ENCODE measurements at regions not wholly inside any gene's neighbourhood (a gene's known extent, or its start where the extent isn't known, plus 50 kb on each side); places are given as distances from the start of the nearest gene placed in this dataset.

DNA sequence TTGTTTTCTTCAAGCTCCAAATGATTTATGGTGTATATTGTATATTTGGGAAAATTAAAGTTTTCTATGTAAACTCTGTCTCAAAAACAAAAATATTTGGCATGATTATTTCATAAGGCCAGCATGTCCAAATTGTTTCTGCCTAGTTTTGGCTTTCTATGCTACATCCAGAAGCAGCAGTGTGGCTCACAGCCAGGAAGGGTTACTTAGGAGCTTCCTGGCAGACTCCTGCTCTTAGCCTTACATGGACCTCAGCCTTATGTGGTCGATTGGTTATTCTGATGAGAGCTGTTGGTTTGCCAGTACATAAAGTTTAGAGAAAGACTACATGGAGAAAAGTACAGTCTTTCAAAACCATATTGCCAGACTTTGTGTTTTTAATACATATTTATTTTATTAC lies 297.7 kb upstream of the FAT3 start:
- DNase-seq (ENCODE audit: low read depth), result no peak
- no peak overlapping the region for H3K4me3 ChIP-seq (ENCODE audit: low read depth, low read length)
- TF ChIP-seq, protein P1, sequence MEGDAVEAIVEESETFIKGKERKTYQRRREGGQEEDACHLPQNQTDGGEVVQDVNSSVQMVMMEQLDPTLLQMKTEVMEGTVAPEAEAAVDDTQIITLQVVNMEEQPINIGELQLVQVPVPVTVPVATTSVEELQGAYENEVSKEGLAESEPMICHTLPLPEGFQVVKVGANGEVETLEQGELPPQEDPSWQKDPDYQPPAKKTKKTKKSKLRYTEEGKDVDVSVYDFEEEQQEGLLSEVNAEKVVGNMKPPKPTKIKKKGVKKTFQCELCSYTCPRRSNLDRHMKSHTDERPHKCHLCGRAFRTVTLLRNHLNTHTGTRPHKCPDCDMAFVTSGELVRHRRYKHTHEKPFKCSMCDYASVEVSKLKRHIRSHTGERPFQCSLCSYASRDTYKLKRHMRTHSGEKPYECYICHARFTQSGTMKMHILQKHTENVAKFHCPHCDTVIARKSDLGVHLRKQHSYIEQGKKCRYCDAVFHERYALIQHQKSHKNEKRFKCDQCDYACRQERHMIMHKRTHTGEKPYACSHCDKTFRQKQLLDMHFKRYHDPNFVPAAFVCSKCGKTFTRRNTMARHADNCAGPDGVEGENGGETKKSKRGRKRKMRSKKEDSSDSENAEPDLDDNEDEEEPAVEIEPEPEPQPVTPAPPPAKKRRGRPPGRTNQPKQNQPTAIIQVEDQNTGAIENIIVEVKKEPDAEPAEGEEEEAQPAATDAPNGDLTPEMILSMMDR (conservative IDR thresholded peaks at IDR 0.05; ENCODE audit: low read depth, low read length), result no peak

DNA sequence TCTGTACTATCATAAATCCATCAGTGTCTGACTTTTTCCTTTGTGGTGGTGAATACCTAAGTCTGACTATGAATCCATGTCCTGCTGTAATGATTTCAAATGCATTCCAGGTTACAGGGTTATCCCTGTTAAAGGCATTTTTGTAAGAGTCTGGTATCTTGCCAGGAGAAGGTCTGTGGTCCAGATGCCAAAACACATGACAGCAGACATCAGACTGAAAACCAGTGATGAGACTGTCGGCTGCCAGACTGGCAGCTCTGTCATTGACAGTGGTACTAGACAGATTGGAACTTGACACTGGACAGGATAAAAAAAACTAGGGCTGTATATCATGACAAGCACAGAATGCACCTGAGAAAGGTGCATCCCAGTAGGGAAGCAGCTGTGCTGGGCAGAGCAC lies 301.8 kb upstream of the FAT3 start:
- no peak overlapping the region for H3K4me3 ChIP-seq (ENCODE audit: low read depth, low read length)
- no peak for DNase-seq (ENCODE audit: low read depth)
- TF ChIP-seq, protein P1 (conservative IDR thresholded peaks at IDR 0.05; ENCODE audit: low read depth, low read length), result no peak

- TF ChIP-seq, protein P1 (conservative IDR thresholded peaks at IDR 0.05; ENCODE audit: low read depth, low read length), result no peak
- H3K4me3 ChIP-seq (ENCODE audit: low read depth, low read length), result no peak overlapping the region
- no peak for DNase-seq (ENCODE audit: low read depth)
These were observed 302.6 kb upstream of the FAT3 start for GRCh38 chr11:91921974-91922373.

- no peak for DNase-seq (ENCODE audit: low read depth)
- H3K4me3 ChIP-seq (ENCODE audit: low read depth, low read length), result no peak overlapping the region
- TF ChIP-seq, protein P1 (conservative IDR thresholded peaks at IDR 0.05; ENCODE audit: low read depth, low read length), result no peak
These were observed 311.2 kb upstream of the FAT3 start for GRCh38 chr11:91913407-91913806.

- H3K4me3 ChIP-seq (ENCODE audit: low read depth, low read length), result no peak overlapping the region
These were observed 312.3 kb upstream of the FAT3 start for GRCh38 chr11:91912322-91912721.

DNA sequence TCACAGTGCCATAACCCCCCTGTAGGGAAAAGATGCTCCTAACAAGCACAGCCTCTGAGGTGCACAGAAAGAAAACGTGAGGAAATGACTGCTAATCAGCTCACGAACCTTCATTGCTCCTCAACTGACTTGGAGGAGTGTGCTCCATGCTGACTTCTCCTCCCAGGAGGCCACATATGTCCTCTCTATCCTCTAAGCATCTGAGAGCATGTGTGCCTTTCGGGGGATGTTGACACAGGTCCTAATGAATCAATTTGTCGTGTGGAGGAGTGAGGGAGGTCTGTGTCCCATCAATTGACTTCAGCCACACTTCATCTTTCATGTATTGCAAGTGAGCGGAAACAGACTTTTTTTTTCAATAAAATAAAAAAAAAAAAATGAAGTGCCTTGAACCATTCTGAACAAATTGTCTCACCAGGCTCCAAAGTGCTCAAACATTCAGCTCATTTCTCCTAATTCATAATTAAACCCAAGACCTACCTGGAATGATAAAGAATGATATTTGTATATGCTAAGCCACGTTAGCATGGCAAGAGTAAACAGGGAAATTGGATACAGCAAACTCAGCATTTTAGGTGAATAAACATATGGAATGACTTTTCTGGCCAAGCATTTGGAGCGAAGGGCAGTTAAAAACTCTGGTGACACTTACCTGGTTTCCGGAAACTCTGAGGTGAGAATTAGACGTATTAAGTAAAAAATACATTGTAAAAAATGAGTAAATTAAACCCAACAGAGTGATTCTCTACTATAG lies 317.6 kb upstream of the FAT3 start:
- TF ChIP-seq, protein P1 (conservative IDR thresholded peaks at IDR 0.05; ENCODE audit: low read depth, low read length), result no peak
- H3K4me3 ChIP-seq (ENCODE audit: low read depth, low read length), result no peak overlapping the region
- DNase-seq (ENCODE audit: low read depth), result no peak

More at GRCh38 chr11:91912322-91912721, 312.3 kb upstream of the FAT3 start:
- TF ChIP-seq, protein P1 (conservative IDR thresholded peaks at IDR 0.05; ENCODE audit: low read depth, low read length), result no peak
- no peak for DNase-seq (ENCODE audit: low read depth)
